NCI-H1930 (cell line): ENCODE measurements at regions not wholly inside any gene's neighbourhood (a gene's known extent, or its start where the extent isn't known, plus 50 kb on each side); places are given as distances from the start of the nearest gene placed in this dataset.
"Not testable (repeated sequence)": the region's sequence is repeated elsewhere in the genome, so short reads cannot be mapped to it uniquely, and the experiment has no call there.

Source experiments
- DNase-seq, 2 experiments: peaks; one replicate each; lab custom pipeline; 2025; lab: John Stamatoyannopoulos, UW

GRCh38 chr4:178165251-178165950 lies 723.2 kb upstream of the AGA start:
- DNase-seq = no peak

DNA sequence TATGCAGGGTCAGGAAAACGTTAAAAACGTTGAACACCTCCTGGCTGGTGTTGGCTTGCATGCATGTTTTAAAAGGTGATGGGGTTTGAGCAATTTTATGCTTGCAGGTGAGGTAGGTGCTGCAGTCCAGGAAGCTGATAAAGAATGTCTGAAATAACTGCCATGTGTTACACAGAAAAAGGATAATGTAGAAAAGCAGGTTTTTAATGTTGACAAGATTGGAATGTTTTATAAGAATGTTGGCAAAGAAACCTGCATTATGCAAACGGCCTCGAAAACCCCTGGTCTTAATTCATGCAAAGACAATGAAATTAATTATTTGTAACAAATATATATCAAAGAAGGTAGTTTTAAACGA lies 723.7 kb upstream of the AGA start:
- DNase-seq = no peak

DNA sequence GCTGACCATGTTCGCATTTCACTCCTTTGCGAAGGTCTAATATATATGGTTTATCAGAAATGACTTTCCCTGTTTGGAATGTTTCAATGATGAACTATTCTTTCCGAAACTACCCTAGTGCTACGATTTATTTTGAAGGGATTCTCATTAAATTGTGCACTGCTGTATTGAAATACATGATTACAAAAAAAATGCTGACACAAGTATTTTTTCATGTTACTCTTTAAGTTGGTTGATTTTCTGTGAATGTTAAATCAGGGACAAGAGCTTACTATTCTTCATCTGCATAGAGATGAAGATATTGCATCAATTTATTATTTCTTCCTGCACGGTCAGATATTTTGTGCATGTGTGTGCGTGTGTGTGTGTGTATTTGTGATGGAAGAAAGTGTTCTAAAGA lies 731.5 kb upstream of the AGA start:
- DNase-seq = no peak

GRCh38 chr4:178174756-178175155 lies 732.5 kb upstream of the AGA start:
- no peak for DNase-seq

GRCh38 chr4:178185517-178185916 lies 743.3 kb upstream of the AGA start:
- DNase-seq = no peak

DNA sequence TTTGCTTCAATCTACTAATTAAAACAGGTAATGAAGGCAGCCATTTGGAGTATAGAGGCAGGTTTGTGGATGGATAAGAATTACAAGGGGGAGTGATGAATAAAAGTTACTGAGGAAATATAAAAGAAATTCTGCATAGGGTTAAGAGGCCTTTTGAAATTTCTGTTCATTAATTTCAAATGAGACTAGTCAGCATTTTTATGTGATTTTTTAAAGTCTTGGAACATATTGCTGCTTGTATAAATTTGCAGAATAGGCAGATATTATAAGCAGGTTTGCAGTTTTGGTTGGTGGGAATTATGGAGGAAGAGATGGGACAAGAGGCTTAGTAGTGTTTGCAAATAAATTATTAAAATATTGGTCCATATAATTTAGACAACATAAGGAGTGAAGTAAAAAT lies 750.4 kb upstream of the AGA start:
- DNase-seq = no peak

DNA sequence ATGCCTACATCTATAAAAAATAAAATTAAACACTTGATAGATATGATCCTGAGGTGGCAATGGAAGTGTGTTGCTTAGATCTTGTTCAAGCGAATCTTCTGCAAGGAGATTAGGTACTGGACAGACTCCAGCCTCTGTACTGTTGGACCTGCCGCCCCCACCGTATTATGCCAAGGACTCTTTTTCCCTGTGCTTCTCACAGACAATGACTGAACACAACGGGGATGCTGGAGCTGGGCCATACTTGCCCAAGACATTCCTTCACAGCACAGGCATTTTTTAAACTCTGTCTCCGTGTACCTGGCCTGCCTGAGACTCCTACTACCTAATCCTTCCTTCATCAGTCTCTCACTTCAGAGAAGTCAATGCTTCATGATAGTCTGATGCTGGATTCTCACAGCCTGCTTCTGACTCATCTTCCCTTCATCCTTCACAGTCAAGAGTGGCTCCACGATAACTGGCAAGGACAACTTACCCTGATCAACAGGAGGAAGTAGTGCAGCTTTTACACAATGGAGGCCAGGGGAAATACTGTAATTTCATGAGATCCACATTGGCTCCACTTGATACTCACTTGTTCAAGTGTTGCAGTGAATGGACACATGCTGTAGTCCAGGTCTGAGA lies 754.6 kb upstream of the AGA start:
- DNase-seq = no peak

- DNase-seq = no peak
These were observed 756.5 kb upstream of the AGA start for GRCh38 chr4:178198691-178199090.

DNA sequence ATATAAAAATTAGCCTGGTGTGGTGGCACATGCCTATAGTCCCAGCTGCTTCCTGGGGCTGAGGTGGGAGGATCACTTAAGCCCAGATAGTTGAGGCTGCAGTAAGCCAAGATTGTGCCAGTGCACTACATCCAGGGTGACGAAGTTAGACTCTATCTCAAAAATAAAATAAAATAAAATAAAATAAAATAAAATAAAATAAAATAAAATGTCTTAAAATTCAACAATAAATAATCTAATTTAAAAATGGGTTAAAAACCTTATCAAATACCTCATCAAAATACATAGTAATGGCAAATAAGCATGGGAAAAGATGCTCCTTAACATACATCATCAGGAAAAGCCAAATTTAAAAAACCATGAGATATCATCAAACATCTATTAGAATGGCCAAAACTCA lies 760.2 kb upstream of the AGA start:
- DNase-seq = no peak

GRCh38 chr4:178205826-178206225 lies 763.6 kb upstream of the AGA start:
- no peak for DNase-seq

- DNase-seq = no peak
These were observed 773.1 kb upstream of the AGA start for GRCh38 chr4:178215309-178215708.

DNA sequence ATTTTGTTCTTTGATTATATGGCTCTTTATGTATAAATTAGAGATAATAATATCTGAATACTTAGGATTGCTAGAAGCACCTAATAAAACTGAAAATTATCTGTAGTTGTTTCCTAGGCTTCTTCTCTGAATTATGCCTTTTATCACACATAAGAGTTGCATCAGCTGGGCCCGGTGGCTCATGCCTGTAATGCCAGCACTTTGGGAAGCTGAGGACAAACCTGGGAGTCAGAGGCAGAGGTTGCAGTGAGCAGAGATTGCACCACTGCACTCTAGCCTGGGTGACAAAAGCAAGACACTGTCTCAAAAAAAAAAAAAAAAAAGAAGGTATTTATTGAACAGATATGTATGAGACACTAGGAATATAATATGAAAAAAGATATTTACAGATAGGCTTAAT lies 773.5 kb upstream of the AGA start:
- DNase-seq = no peak

GRCh38 chr4:178226421-178226820 lies 784.2 kb upstream of the AGA start:
- not testable (repeated sequence) for DNase-seq

- DNase-seq = no peak
These were observed 791.7 kb upstream of the AGA start for GRCh38 chr4:178233906-178234305.

- no peak for DNase-seq
These were observed 798.7 kb upstream of the AGA start for GRCh38 chr4:178240891-178241290.

DNA sequence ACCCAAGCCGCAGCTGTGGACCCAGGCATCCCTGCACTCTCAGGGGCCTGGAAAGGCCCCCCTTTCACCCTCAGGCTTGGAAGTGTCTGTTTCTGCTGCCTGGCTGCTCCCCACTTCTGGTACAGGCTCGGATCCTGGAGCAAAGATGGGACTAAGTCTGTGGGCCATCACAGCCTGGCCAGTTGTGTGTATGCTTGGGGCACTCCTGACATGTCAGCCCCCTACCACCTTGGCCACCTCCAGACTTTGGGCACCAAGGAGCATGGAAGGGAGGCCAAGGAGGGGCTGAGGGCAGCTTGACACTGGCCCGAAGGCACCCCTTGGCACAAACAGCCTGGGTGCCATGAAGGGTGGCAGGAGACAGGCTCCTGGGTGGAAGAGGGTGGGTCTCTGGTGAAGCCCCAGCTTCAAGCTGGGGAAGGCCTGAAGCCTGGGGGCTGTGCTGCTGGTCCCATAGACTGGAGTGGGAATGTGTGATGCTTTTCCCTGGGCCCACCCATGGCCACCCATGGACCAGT lies 799.4 kb upstream of the AGA start:
- DNase-seq = no peak

DNA sequence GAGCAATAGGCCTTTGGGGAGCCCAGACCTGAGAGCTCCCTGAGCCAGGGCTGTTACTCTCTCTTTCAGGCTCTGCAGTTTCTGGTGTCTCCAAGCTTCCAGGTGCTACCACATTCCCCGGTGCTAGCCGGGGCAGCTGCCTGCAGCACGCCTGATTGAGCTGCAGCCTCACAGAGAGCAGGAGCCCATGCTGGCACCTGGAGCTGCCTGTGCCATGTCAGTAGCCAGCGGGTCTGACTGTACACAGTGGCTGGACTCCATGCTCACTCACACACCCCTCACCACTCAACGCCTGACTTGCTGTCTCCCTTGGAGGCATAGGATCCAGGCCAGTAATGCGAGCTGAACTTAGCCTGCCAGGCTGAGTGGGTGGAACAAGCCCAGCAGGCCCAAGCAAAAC lies 800.4 kb upstream of the AGA start:
- DNase-seq = no peak

DNA sequence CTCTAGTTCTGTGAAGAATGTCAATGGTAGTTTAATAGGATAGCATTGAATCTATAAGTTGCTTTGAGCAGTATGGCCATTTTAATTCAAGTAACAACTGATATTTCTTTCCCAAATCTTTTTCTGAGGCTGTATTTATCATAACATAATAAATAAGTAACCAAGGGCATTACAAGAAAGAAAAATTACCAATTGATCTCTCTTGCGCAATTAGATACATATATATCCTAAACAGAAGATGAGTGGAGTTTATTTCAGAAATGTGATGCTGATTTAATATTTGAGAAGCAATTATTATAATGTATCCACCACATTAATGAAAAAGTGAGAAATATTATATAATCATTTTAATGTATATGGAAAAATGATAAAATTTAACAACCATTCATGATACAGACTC lies 802.5 kb upstream of the AGA start:
- DNase-seq = no peak

- DNase-seq = no peak
These were observed 812.9 kb upstream of the AGA start for GRCh38 chr4:178255172-178255571.

DNA sequence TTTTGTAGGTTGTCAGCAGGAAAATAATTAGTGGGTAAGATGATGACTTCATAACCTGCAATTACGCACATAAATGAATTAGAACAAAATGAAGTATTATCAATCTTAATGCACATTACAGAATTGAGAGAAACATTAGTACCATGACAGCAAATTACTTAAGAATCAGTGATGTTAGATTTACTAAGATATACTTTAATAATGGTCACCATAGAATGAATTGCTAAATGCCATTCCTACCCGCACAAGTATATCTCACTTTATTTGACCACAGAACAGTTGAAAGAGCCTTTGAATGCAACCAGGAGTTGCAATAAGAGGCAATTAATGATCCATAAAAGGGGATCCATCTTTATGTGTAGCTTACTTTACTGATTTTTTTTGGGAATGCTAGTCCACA lies 816.4 kb upstream of the AGA start:
- no peak for DNase-seq

GRCh38 chr4:178259566-178259965 lies 817.3 kb upstream of the AGA start:
- DNase-seq = no peak

GRCh38 chr4:178264001-178264400 lies 821.8 kb upstream of the AGA start:
- no peak for DNase-seq

DNA sequence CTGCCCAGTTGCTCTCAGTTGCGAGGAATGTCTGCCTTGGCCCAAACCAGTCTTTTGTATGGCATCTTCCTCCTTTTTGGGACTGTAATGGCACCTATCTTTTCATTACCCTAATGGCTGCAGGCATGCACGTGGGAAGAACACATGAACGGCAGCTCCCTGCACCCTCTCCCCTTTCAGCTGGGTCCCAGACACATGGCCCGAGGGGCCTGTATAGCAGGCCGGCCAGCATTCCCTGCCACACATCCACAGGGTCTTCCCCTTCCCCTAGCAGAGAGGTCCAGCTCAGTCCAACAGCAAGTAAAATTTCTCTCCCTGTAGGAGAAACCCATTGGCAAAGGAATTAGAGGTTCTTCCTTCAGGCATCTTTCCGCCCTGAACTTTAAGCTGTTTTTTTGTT lies 829.1 kb upstream of the AGA start:
- no peak for DNase-seq

DNA sequence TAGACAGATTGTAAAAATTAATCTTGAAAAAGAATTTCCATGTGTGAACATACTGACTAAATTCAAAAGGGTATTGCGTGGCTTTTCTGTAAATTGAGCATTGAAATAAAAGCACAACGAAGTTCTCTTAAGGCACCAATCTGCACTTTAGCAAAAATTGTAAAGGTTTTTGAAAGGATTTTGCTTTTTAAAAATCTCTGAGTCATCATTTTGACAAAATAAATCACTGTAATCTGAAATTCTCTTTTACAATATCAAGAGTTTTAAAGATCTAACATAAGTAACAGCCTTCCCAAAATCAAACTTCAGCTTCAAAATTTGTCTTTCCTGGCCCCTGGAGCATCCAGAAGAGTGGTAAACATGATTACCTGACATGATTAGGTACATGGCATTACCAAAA lies 830.9 kb upstream of the AGA start:
- no peak for DNase-seq
